ENCODE measurements at regions not wholly inside any gene's neighbourhood (a gene's known extent, or its start where the extent isn't known, plus 50 kb on each side); places are given as distances from the start of the nearest gene placed in this dataset.

DNA sequence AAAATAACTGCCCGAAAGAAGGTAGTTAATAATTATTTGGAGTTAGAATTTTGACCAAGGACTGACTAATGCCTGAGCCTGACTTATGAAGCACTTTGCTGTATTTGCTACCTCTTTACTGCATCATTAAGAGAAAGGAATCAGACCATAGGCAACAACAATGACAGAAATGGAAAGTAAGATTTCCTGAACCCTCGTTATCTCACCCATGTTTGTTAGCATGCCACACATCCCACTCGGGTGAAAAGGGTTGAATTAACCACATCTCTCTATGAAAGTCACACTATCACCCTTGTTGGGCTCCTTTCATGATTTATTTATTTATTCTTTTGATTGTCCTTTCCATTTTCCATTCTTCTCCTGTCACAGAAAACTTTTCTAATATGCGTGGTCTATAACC is 59.6 kb downstream of the OLIG3 start:
- in situ Hi-C loops (cut with MboI; ENCODE audit: low sequenced_read_pairs) = no loop called here

DNA sequence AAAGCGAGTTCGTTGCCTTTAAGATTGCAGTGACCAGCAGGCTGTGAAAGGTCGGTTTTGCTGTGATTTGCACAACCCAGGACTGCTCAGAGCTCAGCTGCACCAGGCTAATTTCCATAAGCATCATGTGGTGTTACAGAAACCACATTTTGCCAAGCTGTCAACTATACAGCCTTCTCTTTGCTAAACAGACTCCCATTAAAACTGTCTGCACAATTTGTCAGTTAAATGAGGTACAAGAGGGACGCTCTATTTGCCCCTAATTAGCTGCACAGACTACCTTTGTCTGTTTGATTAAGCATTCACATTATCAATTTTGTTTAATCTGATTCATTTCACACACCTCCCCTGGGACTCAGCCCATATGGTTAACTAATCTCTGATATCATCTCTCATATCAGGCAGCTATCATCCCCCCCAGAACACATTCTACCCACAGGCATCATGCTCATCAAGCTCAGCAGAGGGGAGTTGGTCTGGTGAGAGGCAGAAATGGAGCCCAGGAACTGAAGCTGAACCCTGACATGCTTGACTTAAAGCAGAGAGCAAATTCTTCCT is 62.1 kb downstream of the OLIG3 start:
- in situ Hi-C loops (cut with MboI; ENCODE audit: low sequenced_read_pairs) = no loop called here

DNA sequence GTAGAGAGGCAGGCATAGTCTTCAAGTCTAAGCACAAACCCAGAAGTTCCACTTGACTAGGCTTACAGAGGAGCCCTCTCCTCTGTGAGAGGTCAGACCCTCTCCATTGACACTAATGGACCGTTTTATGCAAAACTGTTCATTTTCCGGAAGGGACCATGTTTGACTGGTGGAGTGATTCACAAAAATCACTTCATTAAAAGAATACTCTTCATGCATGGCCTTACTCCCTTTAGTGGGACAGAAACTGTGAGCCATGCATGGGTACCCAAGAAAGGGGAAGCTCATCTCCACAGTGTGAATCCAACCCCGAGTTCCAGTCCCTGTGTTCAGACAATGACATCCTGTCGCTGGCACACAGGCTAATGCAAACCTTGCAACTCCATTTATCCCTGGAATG is 63.2 kb downstream of the OLIG3 start:
- in situ Hi-C loops (cut with MboI; ENCODE audit: low sequenced_read_pairs) = no loop called here

- in situ Hi-C loops (cut with MboI; ENCODE audit: low sequenced_read_pairs) = no loop called here
These were observed 66.4 kb downstream of the OLIG3 start for GRCh38 chr6:137427656-137428290.

DNA sequence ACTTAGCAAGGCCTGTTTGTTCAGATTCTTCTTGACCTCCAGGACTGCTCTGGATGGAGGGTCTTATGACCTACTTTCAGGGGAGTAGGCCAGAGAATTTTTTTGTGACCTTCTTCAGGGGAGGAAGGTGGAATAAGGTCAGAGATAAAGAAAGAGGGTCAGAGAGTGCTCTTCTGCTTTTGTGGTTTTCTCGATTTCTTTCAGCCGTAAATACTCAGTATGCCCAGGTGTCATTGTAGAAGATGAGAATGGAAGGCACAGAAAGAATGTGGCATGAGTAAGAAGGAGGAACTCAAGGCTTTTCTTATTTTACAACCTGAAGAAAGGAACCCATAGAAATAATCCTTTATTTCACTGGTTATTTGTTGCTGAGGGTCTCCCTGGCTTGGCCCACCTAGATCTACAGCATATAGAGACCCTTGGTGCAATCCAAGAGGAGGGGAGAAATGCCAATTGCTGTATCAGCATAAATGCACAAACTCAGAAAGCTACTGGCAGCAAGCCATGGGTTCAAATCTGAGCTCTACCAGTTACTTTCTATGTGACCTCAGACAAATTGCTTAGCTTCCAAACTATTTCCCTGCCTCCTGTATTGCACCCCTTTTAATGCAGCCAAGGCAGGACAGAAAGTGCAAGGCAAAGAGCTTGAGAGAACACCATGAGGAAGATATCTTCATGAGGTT is 68.0 kb downstream of the OLIG3 start:
- in situ Hi-C loops (cut with MboI; ENCODE audit: low sequenced_read_pairs) = no loop called here

GRCh38 chr6:137424251-137424650 is 69.9 kb downstream of the OLIG3 start:
- in situ Hi-C loops (cut with MboI; ENCODE audit: low sequenced_read_pairs) = no loop called here

GRCh38 chr6:137423451-137424168 is 70.6 kb downstream of the OLIG3 start:
- in situ Hi-C loops (cut with MboI; ENCODE audit: low sequenced_read_pairs) = no loop called here

- in situ Hi-C loops (cut with MboI; ENCODE audit: low sequenced_read_pairs) = no loop called here
These were observed 76.8 kb downstream of the OLIG3 start for GRCh38 chr6:137417396-137417795.

DNA sequence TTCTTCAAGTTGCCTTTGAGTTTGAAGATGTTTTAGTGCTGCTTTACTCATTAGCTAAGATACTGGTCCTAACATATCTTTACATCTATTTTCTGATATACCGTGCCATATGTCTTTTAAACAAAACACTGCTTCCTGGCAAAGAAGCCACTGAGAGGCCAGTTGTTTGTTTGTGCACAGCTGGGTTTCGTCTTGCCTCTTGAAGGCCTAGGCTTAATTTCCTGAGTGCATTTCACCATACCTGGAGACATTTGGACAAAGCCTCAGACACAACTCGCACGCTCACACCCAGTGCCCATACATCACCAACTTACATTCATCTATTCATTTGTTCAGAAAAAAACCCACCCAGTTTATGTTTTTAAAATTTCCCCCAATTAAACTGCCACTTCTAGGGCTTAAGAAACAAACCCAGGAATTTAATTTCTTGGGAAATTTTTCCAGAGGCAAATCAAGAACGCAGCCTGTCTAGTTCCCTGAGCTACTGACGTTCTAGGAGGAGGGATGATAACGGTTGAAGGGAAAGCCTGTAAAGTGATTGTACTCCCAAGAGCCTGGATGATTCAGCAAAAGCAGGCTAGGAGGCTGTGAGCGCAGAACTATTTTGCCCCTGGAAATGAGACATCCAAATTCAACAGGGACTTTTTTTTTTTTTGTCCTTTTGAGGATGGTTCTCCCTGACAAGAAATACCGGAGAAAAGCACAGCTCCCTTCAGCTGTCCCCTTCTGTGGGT is 77.7 kb downstream of the OLIG3 start:
- in situ Hi-C loops (cut with MboI; ENCODE audit: low sequenced_read_pairs) = no loop called here

- in situ Hi-C loops (cut with MboI; ENCODE audit: low sequenced_read_pairs) = no loop called here
These were observed 78.4 kb downstream of the OLIG3 start for GRCh38 chr6:137415834-137416190.

- in situ Hi-C loops (cut with MboI; ENCODE audit: low sequenced_read_pairs) = no loop called here
These were observed 78.9 kb downstream of the OLIG3 start for GRCh38 chr6:137415127-137415833.

- in situ Hi-C loops (cut with MboI; ENCODE audit: low sequenced_read_pairs) = no loop called here
These were observed 79.6 kb downstream of the OLIG3 start for GRCh38 chr6:137414599-137414998.

DNA sequence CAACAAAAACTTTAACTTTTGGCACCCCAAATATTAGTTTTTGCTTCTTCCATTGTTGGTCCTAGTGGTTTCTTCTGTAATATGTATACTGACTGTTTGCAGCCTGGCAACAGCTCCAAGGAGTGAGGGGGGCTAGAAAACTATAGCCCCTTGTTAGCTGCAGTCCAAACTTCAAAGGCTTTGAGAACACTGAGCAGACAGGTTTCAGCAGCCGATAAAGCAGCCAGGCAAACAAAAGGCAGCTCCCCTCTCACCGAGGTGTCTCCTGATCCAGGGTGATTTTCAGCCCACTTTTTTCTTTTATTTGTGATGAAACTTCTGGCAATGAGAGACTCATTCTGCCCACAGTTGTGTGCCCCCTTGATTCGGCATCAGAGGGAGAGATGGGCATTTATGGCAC is 80.7 kb downstream of the OLIG3 start:
- in situ Hi-C loops (cut with MboI; ENCODE audit: low sequenced_read_pairs) = no loop called here

DNA sequence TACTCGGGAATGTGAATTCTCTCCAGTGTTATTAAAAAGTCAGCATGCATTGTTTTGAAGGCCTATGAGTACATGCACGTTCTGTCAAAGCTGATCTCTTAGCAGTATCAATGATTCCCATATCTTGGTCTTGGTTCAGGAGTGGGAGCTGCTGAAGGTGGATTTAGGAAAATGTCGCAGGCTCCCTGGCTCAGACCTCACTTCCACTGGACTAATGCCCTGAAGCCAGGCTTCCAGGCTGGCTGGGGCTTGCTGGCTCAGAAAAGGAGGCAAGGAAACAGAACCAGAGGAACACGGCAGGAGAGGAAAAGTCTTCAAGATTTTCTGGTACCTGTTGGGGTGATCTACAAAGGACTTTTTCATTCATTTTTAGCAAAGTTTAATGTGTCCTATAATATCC is 81.6 kb downstream of the OLIG3 start:
- in situ Hi-C loops (cut with MboI; ENCODE audit: low sequenced_read_pairs) = no loop called here

GRCh38 chr6:137409266-137409777 is 84.9 kb downstream of the OLIG3 start:
- in situ Hi-C loops (cut with MboI; ENCODE audit: low sequenced_read_pairs) = no loop called here

GRCh38 chr6:137407816-137408215 is 86.4 kb downstream of the OLIG3 start:
- in situ Hi-C loops (cut with MboI; ENCODE audit: low sequenced_read_pairs) = no loop called here

- in situ Hi-C loops (cut with MboI; ENCODE audit: low sequenced_read_pairs) = no loop called here
These were observed 88.4 kb downstream of the OLIG3 start for GRCh38 chr6:137405806-137406205.

- in situ Hi-C loops (cut with MboI; ENCODE audit: low sequenced_read_pairs) = no loop called here
These were observed 90.3 kb downstream of the OLIG3 start for GRCh38 chr6:137403855-137404254.

GRCh38 chr6:137403443-137403842 is 90.8 kb downstream of the OLIG3 start:
- in situ Hi-C loops (cut with MboI; ENCODE audit: low sequenced_read_pairs) = no loop called here

- in situ Hi-C loops (cut with MboI; ENCODE audit: low sequenced_read_pairs) = no loop called here
These were observed 92.0 kb downstream of the OLIG3 start for GRCh38 chr6:137402143-137402680.
